GM12892 (cell line): ENCODE measurements at regions not wholly inside any gene's neighbourhood (a gene's known extent, or its start where the extent isn't known, plus 50 kb on each side); places are given as distances from the start of the nearest gene placed in this dataset.

Experiments used
- POLR2A ChIP-seq: IDR thresholded peaks from 2 replicates; pipeline ENCODE4 v1.6.1; 2011; ENCODE audit warnings: low read depth, low read length, control low read depth
- POLR2AphosphoS5 ChIP-seq: IDR thresholded peaks from 2 replicates; pipeline ENCODE4 v1.6.1; 2011; ENCODE audit warnings: low read depth, low read length, control low read depth
- TAF1 ChIP-seq: IDR thresholded peaks from 2 replicates; pipeline ENCODE4 v1.6.1; 2011; ENCODE audit warnings: low read depth, mild to moderate bottlenecking, control low read depth, low read length, borderline replicate concordance

- TF ChIP-seq POLR2AphosphoS5 (no peak), POLR2A (no peak), TAF1 (no peak)
Observed at GRCh38 chr2:64718250-64718885, 64.7 kb upstream of the SERTAD2 start.
